Stimulated activated CD8-positive, alpha-beta memory T cell treated with anti-CD3 and anti-CD28 coated beads, Interleukin-2, amount 100 ng/mL, for 48 hours (primary cell): ENCODE measurements at regions not wholly inside any gene's neighbourhood (a gene's known extent, or its start where the extent isn't known, plus 50 kb on each side); places are given as distances from the start of the nearest gene placed in this dataset.

ENCODE experiments used
- DNase-seq, 2 donors: peaks; one replicate each; pipeline ENCODE4 v3.0.0-alpha.2; 2020; ENCODE audit warnings: low read depth in 2 of 2

DNA sequence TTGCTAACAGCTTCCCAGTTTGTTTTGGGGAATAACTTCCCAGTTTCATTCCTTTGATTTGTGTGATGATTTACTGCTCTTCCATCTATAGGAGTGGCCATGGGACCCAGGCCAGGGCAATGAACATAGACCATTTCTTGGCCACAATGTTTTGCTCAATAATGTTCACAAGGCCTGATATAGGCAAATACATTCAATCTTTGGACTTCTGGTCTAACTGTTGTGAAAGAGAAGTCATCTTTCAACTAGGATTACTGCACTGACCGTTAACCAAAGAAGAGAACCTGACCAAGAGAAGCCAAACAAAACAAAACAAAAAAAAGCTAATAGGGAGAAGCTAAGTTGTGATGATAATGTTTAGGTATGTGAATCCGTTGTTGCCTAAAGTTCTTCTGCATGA lies 221.8 kb upstream of the SUCLG2 start:
- DNase-seq = no peak

DNA sequence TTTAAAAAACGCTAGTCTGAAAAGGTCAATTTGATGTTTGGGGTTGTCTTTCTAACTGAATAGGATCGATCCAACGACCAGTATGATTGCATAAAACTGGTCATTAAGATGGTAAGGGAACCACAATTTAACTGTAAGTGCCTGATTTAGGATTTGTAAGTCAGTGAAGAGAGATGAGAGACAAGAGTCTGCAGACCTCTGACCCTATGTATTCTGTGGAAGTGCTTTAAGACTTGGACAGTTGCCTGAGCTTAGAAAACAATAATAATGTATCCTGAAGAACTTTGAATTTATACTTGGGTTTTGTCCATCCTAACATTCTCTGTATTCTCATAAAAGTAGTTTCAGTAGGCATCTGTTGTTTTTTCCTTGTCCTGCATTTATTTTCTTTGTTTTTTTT lies 221.4 kb upstream of the SUCLG2 start:
- no peak for DNase-seq

- DNase-seq = no peak
Measured at GRCh38 chr3:67875338-67875737, 220.9 kb upstream of the SUCLG2 start.

DNA sequence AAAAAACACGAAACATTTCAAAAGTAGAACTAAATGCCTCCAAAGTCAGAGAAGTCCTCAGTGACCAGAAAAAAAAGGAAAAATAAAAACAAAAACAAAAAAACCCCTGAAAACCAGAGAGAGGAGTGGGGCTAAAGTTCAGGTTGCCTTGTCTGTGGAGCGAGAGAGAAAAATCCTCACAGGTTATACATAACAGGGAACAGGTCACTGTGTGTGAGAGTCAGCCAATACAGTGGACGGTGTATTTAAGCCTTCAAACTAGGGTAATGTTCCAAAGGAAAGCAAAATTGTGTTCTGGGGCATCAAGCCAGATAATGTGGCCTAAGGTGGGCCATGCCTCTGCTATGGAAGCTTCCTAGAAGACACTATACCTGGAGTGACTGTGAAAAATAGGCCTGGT lies 216.1 kb upstream of the SUCLG2 start:
- no peak for DNase-seq

DNA sequence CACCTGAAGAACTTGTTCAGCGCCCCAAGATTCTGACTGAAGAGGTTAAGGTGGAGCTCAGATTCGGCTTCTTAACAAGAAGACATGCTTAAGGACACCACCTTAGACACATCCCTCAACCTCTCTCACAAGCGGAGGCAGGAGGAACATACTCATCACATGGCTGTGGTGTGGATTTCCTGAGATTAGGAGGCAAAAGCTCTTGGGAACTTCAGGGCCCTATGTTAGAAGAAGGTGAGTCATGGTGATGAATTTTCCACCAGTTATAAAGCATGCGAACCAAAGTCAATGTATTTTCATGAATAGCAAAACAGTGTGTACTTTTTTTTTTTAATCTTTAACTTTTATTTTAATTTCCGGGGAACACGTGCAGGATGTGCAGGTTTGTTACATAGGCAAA lies 212.2 kb upstream of the SUCLG2 start:
- no peak for DNase-seq

- no peak for DNase-seq
Measured at GRCh38 chr3:67864587-67865183, 210.3 kb upstream of the SUCLG2 start.

GRCh38 chr3:67863869-67864268 lies 209.5 kb upstream of the SUCLG2 start:
- no peak for DNase-seq

- DNase-seq = no peak
Measured at GRCh38 chr3:67860429-67860828, 206.0 kb upstream of the SUCLG2 start.

DNA sequence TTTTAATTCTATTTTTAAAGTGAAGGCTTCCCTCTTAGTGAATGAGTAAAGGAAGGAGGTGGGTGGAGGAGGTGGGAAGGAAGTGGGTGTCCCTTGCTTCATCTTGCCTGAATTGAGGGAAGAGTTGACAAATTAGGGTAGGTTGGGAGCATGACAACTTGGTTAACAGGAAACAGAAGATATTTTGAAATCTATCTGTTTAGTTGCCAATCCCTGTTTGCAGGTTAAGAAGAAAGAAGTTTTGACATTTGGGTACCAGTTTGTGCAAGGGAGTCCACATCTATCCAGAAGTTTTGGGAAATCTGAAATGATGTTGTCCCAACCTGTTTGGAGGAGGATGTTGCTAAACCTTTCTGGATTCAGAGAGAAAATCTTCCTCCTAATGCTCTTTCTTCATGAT lies 204.1 kb upstream of the SUCLG2 start:
- DNase-seq = no peak

GRCh38 chr3:67856718-67857117 lies 202.3 kb upstream of the SUCLG2 start:
- no peak for DNase-seq

DNA sequence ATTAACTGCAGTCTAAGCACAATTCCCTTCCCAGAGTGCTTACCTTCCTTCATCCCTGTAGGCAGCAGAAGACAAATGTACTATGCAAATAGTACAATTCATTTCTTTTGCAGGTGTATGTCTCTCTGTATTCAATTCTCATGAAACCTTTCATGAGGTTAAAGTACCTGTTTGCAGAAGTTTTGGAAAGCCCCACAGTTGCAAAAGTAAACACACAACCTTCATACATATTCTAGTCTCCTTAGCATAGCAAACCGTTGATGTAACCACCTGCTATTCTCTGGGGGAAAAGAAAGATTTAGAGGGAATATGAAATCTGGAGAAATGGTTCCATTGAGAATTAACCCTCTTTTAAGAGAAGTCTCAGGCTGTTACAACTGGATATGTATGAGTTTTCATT lies 200.3 kb upstream of the SUCLG2 start:
- DNase-seq = no peak

GRCh38 chr3:67853520-67853919 lies 199.1 kb upstream of the SUCLG2 start:
- DNase-seq = no peak

GRCh38 chr3:67848299-67848698 lies 193.9 kb upstream of the SUCLG2 start:
- no peak for DNase-seq

DNA sequence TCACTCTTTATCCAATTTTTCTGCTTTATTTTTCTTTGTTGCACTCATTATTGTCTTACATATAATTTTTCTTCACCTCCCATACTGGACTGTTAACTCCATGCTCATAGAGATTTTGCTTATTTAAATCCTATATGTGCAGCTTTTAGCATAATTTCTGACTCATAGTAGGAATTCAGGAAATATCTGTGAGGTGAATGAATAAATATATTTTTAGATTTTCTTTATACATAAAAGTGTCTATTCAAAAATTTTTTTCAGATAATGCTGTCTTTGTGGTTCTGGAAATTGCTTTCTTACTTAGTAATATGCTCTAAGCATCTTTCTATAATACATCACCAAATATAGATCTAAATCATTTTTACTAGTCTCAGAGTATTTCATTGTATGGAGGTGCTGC lies 191.8 kb upstream of the SUCLG2 start:
- DNase-seq = no peak

- DNase-seq = no peak
Measured at GRCh38 chr3:67832817-67833216, 178.4 kb upstream of the SUCLG2 start.

DNA sequence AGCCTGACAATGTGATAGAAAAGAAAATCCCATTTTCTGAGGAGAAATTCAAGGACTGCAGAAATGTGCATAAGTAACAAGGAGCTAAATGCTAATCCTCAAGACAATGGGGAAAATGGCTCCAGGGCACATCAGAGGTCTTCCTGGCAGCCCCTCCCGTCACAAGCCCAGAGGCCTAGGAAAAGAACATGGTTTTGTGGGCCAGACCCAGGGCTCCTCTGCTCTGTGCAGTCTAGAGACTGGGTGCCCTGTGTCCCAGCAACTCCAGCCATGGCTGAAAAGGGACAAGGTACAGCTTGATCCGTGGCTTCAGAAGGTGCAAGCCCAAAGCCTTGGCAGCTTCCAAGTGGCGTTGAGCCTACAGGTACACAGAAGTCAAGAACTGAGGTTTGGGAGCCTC lies 176.8 kb upstream of the SUCLG2 start:
- DNase-seq = no peak

DNA sequence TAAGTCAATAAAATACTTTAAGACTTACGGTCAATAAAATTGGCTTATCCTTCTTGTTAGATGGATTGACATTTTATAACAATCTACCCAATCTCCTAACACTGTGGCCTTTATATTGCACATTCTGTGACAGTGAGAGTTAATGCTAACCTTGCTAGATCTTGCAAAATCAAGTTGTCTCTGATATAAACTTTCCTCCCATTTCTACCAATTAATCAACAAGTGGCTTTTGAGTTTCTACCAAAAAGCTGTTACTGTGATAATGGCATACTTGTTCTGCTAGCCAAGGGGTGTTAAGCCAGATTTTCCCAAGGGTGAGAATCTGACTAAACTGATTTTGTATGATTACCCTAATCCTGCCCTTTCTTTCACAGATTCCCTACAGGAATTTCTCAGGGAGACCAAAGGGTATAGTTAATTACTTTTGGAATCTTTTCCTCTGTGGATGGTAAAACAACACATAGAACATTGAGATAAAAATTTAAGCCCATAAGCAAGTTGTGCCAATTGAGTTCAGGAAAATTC lies 174.1 kb upstream of the SUCLG2 start:
- no peak for DNase-seq

DNA sequence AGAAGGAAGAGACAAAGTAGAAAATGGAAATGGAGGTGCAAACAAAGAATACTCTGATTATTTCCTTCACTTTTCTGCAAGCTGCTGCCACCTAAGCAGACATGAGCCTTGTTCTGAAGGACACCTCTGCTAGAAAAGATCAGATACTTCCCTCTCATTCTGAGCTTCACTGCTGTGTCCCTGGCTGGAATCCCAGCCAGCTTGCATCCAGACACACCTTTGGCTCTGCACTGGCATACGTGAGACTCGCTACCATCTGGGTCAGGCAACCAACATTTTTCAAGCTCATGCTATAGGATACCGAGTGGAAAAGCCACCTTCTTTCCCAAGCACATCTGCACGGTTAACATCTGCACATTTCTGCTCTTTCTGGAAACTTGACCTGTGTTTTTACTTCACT lies 166.7 kb upstream of the SUCLG2 start:
- DNase-seq = no peak

GRCh38 chr3:67819447-67819846 lies 165.0 kb upstream of the SUCLG2 start:
- DNase-seq = no peak

DNA sequence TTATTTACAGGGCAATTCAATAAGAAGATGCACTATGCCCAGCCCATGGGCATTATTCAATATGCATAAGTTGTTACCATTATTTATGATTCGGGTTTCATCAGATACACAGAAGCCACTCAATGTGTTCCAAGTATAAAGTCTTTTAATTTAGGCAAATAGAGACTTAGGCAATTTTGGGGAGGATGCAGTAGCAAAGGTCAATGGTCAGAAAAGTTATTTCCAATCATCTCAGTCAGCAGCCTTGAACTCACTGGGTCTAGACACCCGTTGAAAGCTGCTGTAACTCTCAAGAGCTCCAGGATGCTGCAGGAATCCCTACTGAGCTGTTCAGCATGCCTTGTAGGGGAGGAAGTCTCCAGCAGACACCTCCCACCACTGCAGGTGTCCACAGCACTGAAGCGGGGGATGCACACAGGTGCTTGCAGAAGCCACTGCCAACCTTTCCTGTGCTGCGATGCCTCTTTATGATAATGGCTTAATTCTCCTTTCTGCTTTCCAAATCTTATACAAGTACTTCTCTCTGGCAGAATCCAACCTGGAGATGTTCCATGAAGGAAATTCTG lies 155.0 kb upstream of the SUCLG2 start:
- DNase-seq = no peak

DNA sequence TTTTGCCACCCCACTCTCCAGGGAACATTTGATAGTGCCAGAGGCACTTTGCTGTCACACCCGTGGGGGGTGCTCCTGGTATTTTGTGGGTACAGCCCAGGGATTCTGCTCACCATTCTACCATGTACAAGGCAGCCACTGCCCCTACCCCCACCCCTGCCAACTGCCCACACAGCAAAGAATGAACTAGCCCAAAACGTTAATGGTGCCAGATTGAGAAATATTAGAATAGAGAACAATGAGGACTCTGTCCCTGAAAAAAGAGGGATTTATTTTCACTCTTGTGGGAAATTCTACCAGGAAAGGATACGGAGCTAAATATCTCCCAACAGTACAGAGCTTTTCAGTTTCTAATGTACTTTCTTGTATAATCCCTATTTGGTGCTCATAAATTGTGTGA lies 154.5 kb upstream of the SUCLG2 start:
- no peak for DNase-seq

GRCh38 chr3:67804578-67804977 lies 150.2 kb upstream of the SUCLG2 start:
- no peak for DNase-seq

GRCh38 chr3:67804089-67804488 lies 149.7 kb upstream of the SUCLG2 start:
- no peak for DNase-seq

GRCh38 chr3:67798412-67798811 lies 144.0 kb upstream of the SUCLG2 start:
- DNase-seq = no peak
